H1 (cell line): ENCODE measurements at regions not wholly inside any gene's neighbourhood (a gene's known extent, or its start where the extent isn't known, plus 50 kb on each side); places are given as distances from the start of the nearest gene placed in this dataset.

Source experiments
- CTCF ChIA-PET: fragments of 300-600 bp; sonication (Branson Sonifier 250); formaldehyde crosslinking; loops from one replicate; lab custom pipeline; 2021; ENCODE audit not compliant: partially characterized antibody; lab: Charles Lee
- POLR2A ChIA-PET: fragments of 300-600 bp; sonication (Branson Sonifier 250); formaldehyde crosslinking; loops from one replicate; lab custom pipeline; 2021; ENCODE audit warnings: inconsistent platforms; ENCODE audit not compliant: partially characterized antibody; lab: Charles Lee
- DNase-seq, 2 experiments: peaks; one replicate each; pipeline versions ENCODE4 v3.0.0 to v3.0.0-alpha.2; 2010 to 2022; ENCODE audit warnings: low spot score in 2 of 2, low read depth in 1 of 2, mixed read lengths in 1 of 2
- FAIRE-seq: peaks from 2 replicates; lab custom pipeline; 2011; peaks lifted over from hg19 to GRCh38; lab: Jason Lieb, UNC
- H2AFZ ChIP-seq: 2 replicates; pipeline ENCODE4 v1.8.1; 2012; ENCODE audit warnings: low read length, inconsistent platforms
- H2AK5ac ChIP-seq: 2 replicates; pipeline ENCODE4 v1.6.1; 2013; ENCODE audit warnings: low read depth, low read length
- H2BK120ac ChIP-seq: replicated peaks from 2 replicates; pipeline ENCODE3; 2013; ENCODE audit warnings: low read depth, low read length, inconsistent platforms
- H2BK12ac ChIP-seq: 2 replicates; pipeline ENCODE4 v1.6.1; 2013; ENCODE audit warnings: low read depth, low read length
- H2BK15ac ChIP-seq: 2 replicates; pipeline ENCODE4 v1.6.1; 2013; ENCODE audit warnings: low read length
- H2BK20ac ChIP-seq: 2 replicates; pipeline ENCODE4 v1.6.1; 2013; ENCODE audit warnings: low read length
- H2BK5ac ChIP-seq: 2 replicates; pipeline ENCODE4 v1.6.1; 2013; ENCODE audit warnings: low read depth, low read length
- H3K14ac ChIP-seq: 2 replicates; pipeline ENCODE4 v1.6.1; 2013; ENCODE audit warnings: inconsistent platforms; ENCODE audit not compliant: insufficient read length
- H3K18ac ChIP-seq: 2 replicates; pipeline ENCODE4 v1.6.1; 2013; ENCODE audit warnings: low read length; ENCODE audit errors: extremely low read depth
- H3K23ac ChIP-seq: 2 replicates; pipeline ENCODE4 v1.6.1; 2013; ENCODE audit warnings: inconsistent platforms; ENCODE audit not compliant: insufficient read length
- H3K23me2 ChIP-seq: 2 replicates; pipeline ENCODE4 v1.6.1; 2013; ENCODE audit warnings: low read depth, low read length
- H3K27ac ChIP-seq: 2 replicates; pipeline ENCODE4 v1.6.1; 2011; ENCODE audit warnings: low read depth, low read length, inconsistent platforms
- H3K27me3 ChIP-seq, 4 experiments: replicated peaks in 1 of 4; 1 replicate in 1 of 4; 2 replicates in 3 of 4; pipeline versions ENCODE4 v1.6.1 to v1.8.1; 2011 to 2013; ENCODE audit warnings: low read length in 3 of 4, mild to moderate bottlenecking in 3 of 4, inconsistent platforms in 2 of 4, mixed read lengths in 2 of 4, moderate library complexity in 1 of 4; ENCODE audit not compliant: control insufficient read depth in 3 of 4, insufficient read depth in 3 of 4; ENCODE audit errors: extremely low read depth in 1 of 4
- H3K36me3 ChIP-seq, 4 experiments: 2 replicates each; pipeline versions ENCODE4 v1.6.1 to v1.8.1; 2011 to 2013; ENCODE audit warnings: mild to moderate bottlenecking in 4 of 4, low read length in 3 of 4, moderate library complexity in 2 of 4, control low read depth in 1 of 4, inconsistent platforms in 1 of 4; ENCODE audit not compliant: insufficient read depth in 4 of 4, control insufficient read depth in 2 of 4
- H3K4ac ChIP-seq: replicated peaks from 2 replicates; pipeline ENCODE3; 2013; ENCODE audit warnings: low read length, low read depth, mixed read lengths, inconsistent platforms; ENCODE audit not compliant: insufficient read length
- H3K4me1 ChIP-seq, 4 experiments: replicated peaks in 1 of 4; 1 replicate in 1 of 4; 2 replicates in 3 of 4; pipeline versions ENCODE4 v1.6.1 to v1.8.1; 2011 to 2013; ENCODE audit warnings: low read length in 3 of 4, inconsistent platforms in 2 of 4, mixed read lengths in 1 of 4; ENCODE audit not compliant: insufficient read depth in 4 of 4, control insufficient read depth in 3 of 4
- H3K4me2 ChIP-seq, 2 experiments: 2 replicates each; pipeline versions ENCODE4 v1.6.1 to v1.8.1; 2011 to 2013; ENCODE audit warnings: low read depth in 2 of 2, low read length in 2 of 2, control low read depth in 1 of 2, inconsistent platforms in 1 of 2, mild to moderate bottlenecking in 1 of 2; ENCODE audit not compliant: insufficient read depth in 1 of 2
- H3K4me3 ChIP-seq, 4 experiments: fragments of 200-600, 300-600 bp in 1 of 4; sonication (generic), shearing (Covaris generic), sonication (Bioruptor Twin) in 1 of 4; 2 replicates each; pipeline versions ENCODE4 v1.5.1 to v1.8.1; 2011 to 2016; ENCODE audit warnings: low read length in 4 of 4, low read depth in 3 of 4, control low read depth in 2 of 4, inconsistent platforms in 2 of 4, mild to moderate bottlenecking in 2 of 4, mixed read lengths in 1 of 4, moderate library complexity in 1 of 4; ENCODE audit not compliant: insufficient read depth in 2 of 4; ENCODE audit errors: extremely low read depth in 1 of 4
- H3K56ac ChIP-seq: replicated peaks from 2 replicates; pipeline ENCODE3; 2013; ENCODE audit warnings: low read depth, mild to moderate bottlenecking, mixed read lengths, low read length, inconsistent platforms; ENCODE audit not compliant: insufficient read length
- H3K79me1 ChIP-seq: 2 replicates; pipeline ENCODE4 v1.6.1; 2013; ENCODE audit warnings: low read depth, low read length, control low read depth
- H3K79me2 ChIP-seq, 2 experiments: 2 replicates each; pipeline versions ENCODE4 v1.6.1 to v1.8.1; 2012 to 2013; ENCODE audit warnings: low read length in 2 of 2, mild to moderate bottlenecking in 2 of 2, inconsistent platforms in 1 of 2; ENCODE audit not compliant: insufficient read depth in 2 of 2, control insufficient read depth in 1 of 2
- H3K9ac ChIP-seq, 4 experiments: replicated peaks in 1 of 4; 1 replicate in 1 of 4; 2 replicates in 3 of 4; pipeline versions ENCODE4 v1.6.1 to v1.8.1; 2011 to 2013; ENCODE audit warnings: low read depth in 3 of 4, low read length in 3 of 4, control low read depth in 2 of 4, mild to moderate bottlenecking in 2 of 4, moderate library complexity in 2 of 4, inconsistent platforms in 1 of 4; ENCODE audit errors: extremely low read depth in 1 of 4
- H3K9me3 ChIP-seq, 2 experiments: 2 replicates each; pipeline versions ENCODE4 v1.6.1 to v1.8.1; 2012 to 2013; ENCODE audit warnings: mild to moderate bottlenecking in 2 of 2, moderate library complexity in 2 of 2, control low read depth in 1 of 2, inconsistent platforms in 1 of 2, low read depth in 1 of 2, low read length in 1 of 2, mixed read lengths in 1 of 2; ENCODE audit not compliant: insufficient read depth in 2 of 2
- H4K20me1 ChIP-seq, 2 experiments: replicated peaks in 1 of 2; 2 replicates each; pipeline versions ENCODE3 to v1.8.1; 2011 to 2013; ENCODE audit warnings: inconsistent platforms in 2 of 2, low read length in 2 of 2, mild to moderate bottlenecking in 1 of 2; ENCODE audit not compliant: insufficient read depth in 2 of 2, control insufficient read depth in 1 of 2
- H4K5ac ChIP-seq: 2 replicates; pipeline ENCODE4 v1.6.1; 2013; ENCODE audit warnings: low read length, low read depth, mixed read lengths, inconsistent platforms; ENCODE audit not compliant: insufficient read length
- H4K8ac ChIP-seq: 2 replicates; pipeline ENCODE4 v1.8.0; 2013; ENCODE audit warnings: mild to moderate bottlenecking, moderate library complexity, low read length, inconsistent platforms; ENCODE audit not compliant: insufficient read depth; ENCODE audit errors: extremely low read depth
- H4K91ac ChIP-seq: replicated peaks from 2 replicates; pipeline ENCODE3; 2013; ENCODE audit warnings: low read length, mixed read lengths, inconsistent platforms; ENCODE audit not compliant: insufficient read length
- CREB1 ChIP-seq: IDR thresholded peaks from 2 replicates; pipeline ENCODE4 v1.6.1; 2012; ENCODE audit warnings: inconsistent platforms
- NRF1 ChIP-seq: IDR thresholded peaks from 2 replicates; pipeline ENCODE4 v1.6.1; 2011; ENCODE audit warnings: mild to moderate bottlenecking, low read depth, low read length, improper control_type of control experiment
- POU5F1 ChIP-seq: IDR thresholded peaks from 2 replicates; pipeline ENCODE4 v1.6.1; 2011; ENCODE audit warnings: low read depth, mild to moderate bottlenecking, low read length, moderate library complexity
- RNF2 ChIP-seq: fragments of 200-900, 300-1000 bp; sonication (generic); IDR thresholded peaks from 2 replicates; pipeline ENCODE4 v1.7.1; 2016; ENCODE audit warnings: borderline replicate concordance, low read depth, mild to moderate bottlenecking, antibody characterized with exemption, low read length; ENCODE audit not compliant: poor library complexity, severe bottlenecking; ENCODE audit errors: missing control alignments
- SP1 ChIP-seq: IDR thresholded peaks from 2 replicates; pipeline ENCODE4 v1.6.1; 2011; ENCODE audit warnings: low read depth, low read length
- SUZ12 ChIP-seq: fragments of 200-600 bp; sonication (generic); IDR thresholded peaks from 2 replicates; pipeline ENCODE4 v1.6.1; 2012; ENCODE audit warnings: mild to moderate bottlenecking, inconsistent platforms, low read length, moderate library complexity, mixed read lengths
- TAF1 ChIP-seq: IDR thresholded peaks from 2 replicates; pipeline ENCODE4 v1.6.1; 2011; ENCODE audit warnings: mild to moderate bottlenecking, low read depth, low read length
- TAF7 ChIP-seq: optimal IDR thresholded peaks from 2 replicates; pipeline ENCODE3; 2011; ENCODE audit warnings: low read depth, mild to moderate bottlenecking, inconsistent platforms, low read length, moderate library complexity, borderline replicate concordance
- WGBS, 2 experiments: shearing (Covaris generic) in 1 of 2; methylation state at CpG; one replicate each; pipeline versions ENCODE4 v1.1.6 to v1.1.7; 2013 to 2015; ENCODE audit warnings: low lambda C conversion rate in 2 of 2, mixed read lengths in 2 of 2, inconsistent platforms in 1 of 2, low coverage in 1 of 2, missing lambda C conversion rate in 1 of 2; ENCODE audit not compliant: insufficient replicate concordance in 2 of 2, insufficient coverage in 1 of 2, insufficient read length in 1 of 2; ENCODE audit errors: extremely low coverage in 1 of 2, missing lambda C conversion rate in 1 of 2; 5-methylcytosine and 5-hydroxymethylcytosine counted together

GRCh38 chr17:68792873-68793272, 162.3 kb downstream of the ABCA8 start:
- TF ChIP-seq SP1 (no peak), RNF2 (no peak), CREB1 (no peak), NRF1 (no peak), SUZ12 (no peak), TAF1 (no peak), POU5F1 (no peak), TAF7 (no peak)

More at GRCh38 chr17:68792873-68793272, 162.3 kb downstream of the ABCA8 start:
- Histone ChIP-seq H3K79me1 (no peaks in the 10 kb centered on the region), H3K23me2 (no peaks in the 10 kb centered on the region), H3K9ac (no peak overlapping the region), H2BK5ac (no peak overlapping the region), H2BK12ac (no peak overlapping the region), H3K9me3 (no peaks in the 10 kb centered on the region), H4K91ac (no peak overlapping the region), H3K4me1 (peaks cover 0 to 4% (median 2%) of the 10 kb centered on the region in 4 experiments; a peak in 3 of 7 replicates), H4K8ac (no peak overlapping the region), H3K56ac (no peak overlapping the region), H3K27ac (no peak overlapping the region), H3K4me2 (no peak overlapping the region), H3K23ac (no peak overlapping the region), H3K18ac (no peak overlapping the region), H2BK20ac (no peak overlapping the region), H2AK5ac (no peak overlapping the region), H3K4me3 (no peak overlapping the region), H4K20me1 (no peaks in the 10 kb centered on the region), H2BK15ac (no peak overlapping the region), H3K79me2 (no peaks in the 10 kb centered on the region), H3K14ac (no peak overlapping the region), H4K5ac (no peak overlapping the region), H2BK120ac (no peak overlapping the region), H3K36me3 (no peaks in the 10 kb centered on the region; a peak in 1 of 8 replicates), H3K27me3 (no peaks in the 10 kb centered on the region), H2AFZ (no peak overlapping the region), H3K4ac (no peak overlapping the region)
- 0 to 100% methylated on average over 1 to 2 of the region's 2 CpGs for WGBS, 2 experiments
- CTCF ChIA-PET, result interaction anchor here (1.1 to 1.8 kb wide), 4 partner anchors 15 to 450 kb away, joined by 3 to 8 read pairs (median 4); no protein-coding TSS in a partner anchor
- FAIRE-seq (no peak), DNase-seq (no peak)
- POLR2A ChIA-PET, result no interaction called here
